ENCODE measurements at regions not wholly inside any gene's neighbourhood (a gene's known extent, or its start where the extent isn't known, plus 50 kb on each side); places are given as distances from the start of the nearest gene placed in this dataset.

- H3K36me3 ChIP-seq, result no peaks in the 10 kb centered on the region
- intact Hi-C loops (cut with DNase I; ENCODE audit: low total_unique reads), result no loop called here
- DNase-seq, result no peak
- TF ChIP-seq POLR2AphosphoS5 (IDR thresholded peaks at IDR 0.05) (no peak), POLR2A (IDR thresholded peaks at IDR 0.05) (no peak)
- TF ChIP-seq, protein P1, sequence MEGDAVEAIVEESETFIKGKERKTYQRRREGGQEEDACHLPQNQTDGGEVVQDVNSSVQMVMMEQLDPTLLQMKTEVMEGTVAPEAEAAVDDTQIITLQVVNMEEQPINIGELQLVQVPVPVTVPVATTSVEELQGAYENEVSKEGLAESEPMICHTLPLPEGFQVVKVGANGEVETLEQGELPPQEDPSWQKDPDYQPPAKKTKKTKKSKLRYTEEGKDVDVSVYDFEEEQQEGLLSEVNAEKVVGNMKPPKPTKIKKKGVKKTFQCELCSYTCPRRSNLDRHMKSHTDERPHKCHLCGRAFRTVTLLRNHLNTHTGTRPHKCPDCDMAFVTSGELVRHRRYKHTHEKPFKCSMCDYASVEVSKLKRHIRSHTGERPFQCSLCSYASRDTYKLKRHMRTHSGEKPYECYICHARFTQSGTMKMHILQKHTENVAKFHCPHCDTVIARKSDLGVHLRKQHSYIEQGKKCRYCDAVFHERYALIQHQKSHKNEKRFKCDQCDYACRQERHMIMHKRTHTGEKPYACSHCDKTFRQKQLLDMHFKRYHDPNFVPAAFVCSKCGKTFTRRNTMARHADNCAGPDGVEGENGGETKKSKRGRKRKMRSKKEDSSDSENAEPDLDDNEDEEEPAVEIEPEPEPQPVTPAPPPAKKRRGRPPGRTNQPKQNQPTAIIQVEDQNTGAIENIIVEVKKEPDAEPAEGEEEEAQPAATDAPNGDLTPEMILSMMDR (IDR thresholded peaks at IDR 0.05 in 8 of 11, conservative IDR thresholded peaks at IDR 0.05 in 3 of 11), result no peak
- H3K27me3 ChIP-seq (replicated peaks in 1 of 7), result peaks cover 0 to 3% (median 0%) of the 10 kb centered on the region in 7 donors
- H3K4me1 ChIP-seq, result no peaks in the 10 kb centered on the region
- H3K27ac ChIP-seq, result no peak overlapping the region
- 72 to 95% (median 90%) methylated on average over 2 of the region's 2 CpGs for WGBS, 5 donors
- peaks cover 0 to 26% (median 17%) of the 10 kb centered on the region in 8 donors for H3K9me3 ChIP-seq
- no peak overlapping the region for H3K4me3 ChIP-seq
Measured at GRCh38 chr9:19870988-19871387, 82.2 kb upstream of the SLC24A2 start.

- Histone ChIP-seq H3K4me3 (no peak overlapping the region), H3K4me1 (no peaks in the 10 kb centered on the region), H3K36me3 (no peaks in the 10 kb centered on the region), H3K27me3 (replicated peaks in 1 of 7) (no peaks in the 10 kb centered on the region), H3K27ac (no peak overlapping the region), H3K9me3 (no peaks in the 10 kb centered on the region)
- intact Hi-C loops (cut with DNase I; ENCODE audit: low total_unique reads), result no loop called here
- TF ChIP-seq POLR2AphosphoS5 (IDR thresholded peaks at IDR 0.05) (no peak), POLR2A (IDR thresholded peaks at IDR 0.05) (no peak)
- TF ChIP-seq, protein P1 (IDR thresholded peaks at IDR 0.05 in 8 of 11, conservative IDR thresholded peaks at IDR 0.05 in 3 of 11), result no peak
- DNase-seq, result no peak
- WGBS, 5 donors, result 53 to 68% (median 55%) methylated on average over 1 of the region's 1 CpG
Measured at GRCh38 chr9:19840953-19841352, 52.1 kb upstream of the SLC24A2 start.

Small RNA genes lying in the stretch of these regions (small RNA-seq; reads per million reads assigned to genes)
- 0 reads per million in 4 donors for gene AL158077.1

Measured in spleen (tissue), 11 donors.